A549 (cell line): ENCODE measurements at regions not wholly inside any gene's neighbourhood (a gene's known extent, or its start where the extent isn't known, plus 50 kb on each side); places are given as distances from the start of the nearest gene placed in this dataset.

ENCODE experiments used
- EP300 ChIP-seq, 2 experiments: fragments of >200 bp; sonication (Bioruptor Twin); formaldehyde crosslinking; IDR thresholded peaks; 2 replicates in 1 of 2; 3 replicates in 1 of 2; pipeline ENCODE4 v1.6.1; 2016 to 2017
- JUNB ChIP-seq: fragments of >200 bp; sonication (Bioruptor Twin); formaldehyde crosslinking; IDR thresholded peaks from 2 replicates; pipeline ENCODE4 v1.6.1; 2016
- NFE2L2 ChIP-seq: fragments of 150-350 bp; conservative IDR thresholded peaks from 2 replicates; pipeline ENCODE4 v1.6.1; 2014; ENCODE audit warnings: low read length
- POLR2A ChIP-seq: IDR thresholded peaks from 2 replicates; pipeline ENCODE4 v1.6.1; 2012; ENCODE audit warnings: mild to moderate bottlenecking, low read length
- ZSCAN20 ChIP-seq: fragments of 250-450 bp; sonication (Bioruptor Pico); IDR thresholded peaks from 2 replicates; pipeline ENCODE4 v1.8.0; 2022; ENCODE audit warnings: mild to moderate bottlenecking, moderate library complexity
- TF ChIP-seq, protein P1 (sequence below): fragments of >200 bp; sonication (Bioruptor Twin); formaldehyde crosslinking; IDR thresholded peaks from 3 replicates; pipeline ENCODE4 v1.5.1; 2016

DNA sequence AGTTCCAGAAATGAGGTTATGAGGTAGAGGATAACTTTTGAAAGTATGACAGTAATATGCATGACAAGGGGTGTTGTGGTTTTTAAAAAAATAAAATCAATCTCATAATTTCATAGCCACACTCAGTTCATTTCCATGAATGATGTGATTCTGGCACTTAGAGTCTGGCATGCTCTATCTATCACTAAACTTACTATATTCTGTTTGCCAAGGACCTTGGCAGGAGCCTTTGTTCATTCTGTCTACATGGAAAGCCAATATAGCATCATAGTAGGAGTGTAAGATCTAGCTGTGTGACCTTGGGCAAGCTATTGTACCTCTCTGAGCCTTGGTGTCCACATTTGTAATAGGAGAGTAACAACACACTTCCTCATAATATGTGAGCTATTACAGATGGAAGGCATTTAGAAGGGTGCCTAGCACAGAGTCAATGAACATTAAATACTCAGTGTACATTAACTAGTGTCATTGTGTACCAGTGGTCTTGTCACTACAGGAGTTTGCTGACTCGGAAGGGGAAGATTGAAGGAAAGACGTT lies 507.6 kb downstream of the SOX6 start:
- TF ChIP-seq JUNB = no peak
- TF ChIP-seq EP300 (IDR thresholded peaks at IDR 0.05) = no peak
- TF ChIP-seq POLR2A = no peak
- TF ChIP-seq, protein P1, sequence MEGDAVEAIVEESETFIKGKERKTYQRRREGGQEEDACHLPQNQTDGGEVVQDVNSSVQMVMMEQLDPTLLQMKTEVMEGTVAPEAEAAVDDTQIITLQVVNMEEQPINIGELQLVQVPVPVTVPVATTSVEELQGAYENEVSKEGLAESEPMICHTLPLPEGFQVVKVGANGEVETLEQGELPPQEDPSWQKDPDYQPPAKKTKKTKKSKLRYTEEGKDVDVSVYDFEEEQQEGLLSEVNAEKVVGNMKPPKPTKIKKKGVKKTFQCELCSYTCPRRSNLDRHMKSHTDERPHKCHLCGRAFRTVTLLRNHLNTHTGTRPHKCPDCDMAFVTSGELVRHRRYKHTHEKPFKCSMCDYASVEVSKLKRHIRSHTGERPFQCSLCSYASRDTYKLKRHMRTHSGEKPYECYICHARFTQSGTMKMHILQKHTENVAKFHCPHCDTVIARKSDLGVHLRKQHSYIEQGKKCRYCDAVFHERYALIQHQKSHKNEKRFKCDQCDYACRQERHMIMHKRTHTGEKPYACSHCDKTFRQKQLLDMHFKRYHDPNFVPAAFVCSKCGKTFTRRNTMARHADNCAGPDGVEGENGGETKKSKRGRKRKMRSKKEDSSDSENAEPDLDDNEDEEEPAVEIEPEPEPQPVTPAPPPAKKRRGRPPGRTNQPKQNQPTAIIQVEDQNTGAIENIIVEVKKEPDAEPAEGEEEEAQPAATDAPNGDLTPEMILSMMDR = no peak
- no peak for TF ChIP-seq ZSCAN20 (CRISPR knock-in tag)
- no peak for TF ChIP-seq NFE2L2
